Keratinocyte (primary cell): ENCODE measurements at regions not wholly inside any gene's neighbourhood (a gene's known extent, or its start where the extent isn't known, plus 50 kb on each side); places are given as distances from the start of the nearest gene placed in this dataset.

ENCODE experiments used
- DNase-seq: peaks from one replicate; pipeline ENCODE4 v3.0.0-alpha.2; 2011; ENCODE audit warnings: low read depth, missing footprints, low spot score
- FAIRE-seq: peaks from 2 replicates; lab custom pipeline; 2011; peaks lifted over from hg19 to GRCh38; lab: Jason Lieb, UNC
- H2AFZ ChIP-seq: 2 replicates; pipeline ENCODE4 v1.6.0; 2012; ENCODE audit warnings: low read length, control low read depth, inconsistent platforms; ENCODE audit not compliant: control insufficient read depth
- H3K27ac ChIP-seq: 2 replicates; pipeline ENCODE4 v1.5.1; 2011; ENCODE audit warnings: low read length; ENCODE audit not compliant: control insufficient read depth, insufficient read depth
- H3K27me3 ChIP-seq: 3 replicates; pipeline ENCODE4 v1.6.0; 2011; ENCODE audit warnings: low read length; ENCODE audit not compliant: control insufficient read depth, insufficient read depth; ENCODE audit errors: extremely low read depth
- H3K36me3 ChIP-seq, 2 experiments: 2 replicates in 1 of 2; 3 replicates in 1 of 2; pipeline ENCODE4 v1.5.1; 2011; ENCODE audit warnings: low read length in 2 of 2, mild to moderate bottlenecking in 1 of 2; ENCODE audit not compliant: control insufficient read depth in 2 of 2, insufficient read depth in 2 of 2; ENCODE audit errors: extremely low read depth in 1 of 2
- H3K4me1 ChIP-seq: 3 replicates; pipeline ENCODE4 v1.5.1; 2011; ENCODE audit warnings: low read length; ENCODE audit not compliant: control insufficient read depth, insufficient read depth; ENCODE audit errors: extremely low read depth
- H3K4me2 ChIP-seq: 3 replicates; pipeline ENCODE4 v1.6.0; 2011; ENCODE audit warnings: low read depth, low read length; ENCODE audit not compliant: control insufficient read depth, insufficient read depth; ENCODE audit errors: extremely low read depth
- H3K4me3 ChIP-seq, 3 experiments: fragments of 200-600 bp in 1 of 3; sonication (generic) in 1 of 3; 2 replicates in 2 of 3; 3 replicates in 1 of 3; pipeline ENCODE4 v1.5.1; 2011 to 2016; ENCODE audit warnings: low read length in 3 of 3, mild to moderate bottlenecking in 3 of 3, control low read depth in 2 of 3, inconsistent platforms in 1 of 3, low read depth in 1 of 3, mixed read lengths in 1 of 3, mixed run types in 1 of 3, moderate library complexity in 1 of 3; ENCODE audit not compliant: control insufficient read depth in 2 of 3, insufficient read depth in 2 of 3; ENCODE audit errors: extremely low read depth in 1 of 3
- H3K79me2 ChIP-seq: 2 replicates; pipeline ENCODE4 v1.6.0; 2012; ENCODE audit warnings: low read length; ENCODE audit not compliant: control insufficient read depth, insufficient read depth
- H3K9ac ChIP-seq: 3 replicates; pipeline ENCODE4 v1.6.0; 2011; ENCODE audit warnings: low read length; ENCODE audit not compliant: control insufficient read depth, insufficient read depth; ENCODE audit errors: extremely low read depth
- H3K9me1 ChIP-seq: 3 replicates; pipeline ENCODE4 v1.6.0; 2011; ENCODE audit warnings: low read length; ENCODE audit not compliant: control insufficient read depth, insufficient read depth; ENCODE audit errors: extremely low read depth
- H3K9me3 ChIP-seq: 2 replicates; pipeline ENCODE4 v1.5.1; 2012; ENCODE audit warnings: low read depth, low read length; ENCODE audit not compliant: control insufficient read depth
- H4K20me1 ChIP-seq: 3 replicates; pipeline ENCODE4 v1.6.0; 2011; ENCODE audit warnings: low read length; ENCODE audit not compliant: control insufficient read depth, insufficient read depth; ENCODE audit errors: extremely low read depth
- CTCF ChIP-seq, 3 experiments: IDR thresholded peaks in 1 of 3; conservative IDR thresholded peaks in 1 of 3; optimal IDR thresholded peaks in 1 of 3; 2 replicates in 2 of 3; 3 replicates in 1 of 3; pipeline versions ENCODE3 to v1.5.1; 2011; ENCODE audit warnings: low read length in 3 of 3, mild to moderate bottlenecking in 3 of 3, moderate library complexity in 2 of 3, control low read depth in 1 of 3, inconsistent platforms in 1 of 3; ENCODE audit not compliant: insufficient read depth in 2 of 3; ENCODE audit errors: extremely low read depth in 1 of 3
- EZH2 ChIP-seq: IDR thresholded peaks from one replicate; pipeline ENCODE4 v1.6.1; 2012; ENCODE audit warnings: inconsistent platforms, mild to moderate bottlenecking, low read length, moderate library complexity
- dilution Hi-C: fragments of 300-500 bp; cut with MboI; formaldehyde crosslinking; loops from one replicate; pipeline ENCODE4 v1.7.0; 2020; ENCODE audit warnings: low sequenced_read_pairs; ENCODE audit not compliant: extremely low pct_ligation_motif_present

GRCh38 chr16:77009453-77009852 is 181.5 kb upstream of the MON1B start:
- H3K36me3 ChIP-seq: no peaks in the 10 kb centered on the region
- no peaks in the 10 kb centered on the region for H4K20me1 ChIP-seq
- H3K4me3 ChIP-seq: no peak overlapping the region
- H3K27ac ChIP-seq: no peak overlapping the region
- H3K79me2 ChIP-seq: no peaks in the 10 kb centered on the region
- no peak overlapping the region for H3K9ac ChIP-seq
- H3K4me1 ChIP-seq: no peaks in the 10 kb centered on the region
- peaks cover 2% of the 10 kb centered on the region for H3K9me3 ChIP-seq
- FAIRE-seq (no peak), DNase-seq (no peak)
- H3K9me1 ChIP-seq: no peaks in the 10 kb centered on the region
- dilution Hi-C loops: no loop called here
- no peak overlapping the region for H2AFZ ChIP-seq
- TF ChIP-seq CTCF (optimal IDR thresholded peaks at IDR 0.05 in 1 of 3, IDR thresholded peaks at IDR 0.05 in 1 of 3, conservative IDR thresholded peaks at IDR 0.05 in 1 of 3; ENCODE audit: extremely low read depth in 1 of 3, insufficient read depth in 2 of 3, low read length in 3 of 3) (no peak), EZH2 (no peak)
- no peaks in the 10 kb centered on the region for H3K27me3 ChIP-seq
- H3K4me2 ChIP-seq: no peak overlapping the region

DNA sequence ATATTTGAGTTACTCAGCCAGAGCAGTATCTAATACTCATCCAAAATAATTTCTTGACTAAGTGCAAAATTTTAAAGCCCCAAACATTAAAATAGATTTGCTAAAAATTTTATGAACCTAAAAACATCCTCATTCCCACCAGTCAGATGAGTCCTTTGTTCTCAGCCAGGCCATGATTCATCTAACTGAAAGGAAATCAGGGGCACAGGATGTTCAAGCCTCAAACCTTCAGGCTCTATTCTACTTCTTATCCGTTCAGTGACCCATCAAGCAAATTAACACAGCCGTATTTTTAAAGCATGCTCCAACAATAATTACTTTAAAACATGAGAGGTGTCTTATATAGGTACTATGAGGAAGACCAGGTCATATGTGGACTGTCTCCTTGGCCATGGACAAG is 176.5 kb upstream of the MON1B start:
- Histone ChIP-seq H3K9me1 (no peaks in the 10 kb centered on the region), H3K4me2 (no peak overlapping the region), H2AFZ (no peak overlapping the region), H4K20me1 (no peaks in the 10 kb centered on the region), H3K4me1 (no peaks in the 10 kb centered on the region), H3K27me3 (no peaks in the 10 kb centered on the region), H3K79me2 (no peaks in the 10 kb centered on the region), H3K36me3 (no peaks in the 10 kb centered on the region), H3K27ac (no peak overlapping the region), H3K9me3 (peaks cover 2% of the 10 kb centered on the region), H3K9ac (no peak overlapping the region), H3K4me3 (no peak overlapping the region)
- FAIRE-seq (no peak), DNase-seq (no peak)
- dilution Hi-C loops: no loop called here
- TF ChIP-seq CTCF (optimal IDR thresholded peaks at IDR 0.05 in 1 of 3, IDR thresholded peaks at IDR 0.05 in 1 of 3, conservative IDR thresholded peaks at IDR 0.05 in 1 of 3; ENCODE audit: extremely low read depth in 1 of 3, insufficient read depth in 2 of 3, low read length in 3 of 3) (no peak), EZH2 (no peak)
